Activated T-cell treated with anti-CD3 and anti-CD28 coated beads, Interleukin-2, amount 50 U/mL, for 24 hours (primary cell): ENCODE measurements at regions not wholly inside any gene's neighbourhood (a gene's known extent, or its start where the extent isn't known, plus 50 kb on each side); places are given as distances from the start of the nearest gene placed in this dataset.

ENCODE experiments used
- DNase-seq: peaks from one replicate; pipeline ENCODE4 v3.0.0-alpha.2; 2020
- H3K27ac Mint-ChIP-seq: 2 replicates; pipeline ENCODE4 v1.8.0; 2020; ENCODE audit warnings: mild to moderate bottlenecking, mixed read lengths
- H3K27me3 Mint-ChIP-seq: 2 replicates; pipeline ENCODE4 v1.8.0; 2020; ENCODE audit warnings: mixed read lengths
- H3K36me3 Mint-ChIP-seq: 2 replicates; pipeline ENCODE4 v1.8.0; 2020; ENCODE audit warnings: low read depth, mixed read lengths
- H3K4me1 Mint-ChIP-seq: 2 replicates; pipeline ENCODE4 v1.8.0; 2020; ENCODE audit warnings: low read depth, mixed read lengths
- H3K4me3 Mint-ChIP-seq: 2 replicates; pipeline ENCODE4 v1.8.0; 2020; ENCODE audit warnings: mild to moderate bottlenecking, moderate library complexity, mixed read lengths
- H3K9me3 Mint-ChIP-seq: 2 replicates; pipeline ENCODE4 v1.8.0; 2020; ENCODE audit warnings: mixed read lengths

DNA sequence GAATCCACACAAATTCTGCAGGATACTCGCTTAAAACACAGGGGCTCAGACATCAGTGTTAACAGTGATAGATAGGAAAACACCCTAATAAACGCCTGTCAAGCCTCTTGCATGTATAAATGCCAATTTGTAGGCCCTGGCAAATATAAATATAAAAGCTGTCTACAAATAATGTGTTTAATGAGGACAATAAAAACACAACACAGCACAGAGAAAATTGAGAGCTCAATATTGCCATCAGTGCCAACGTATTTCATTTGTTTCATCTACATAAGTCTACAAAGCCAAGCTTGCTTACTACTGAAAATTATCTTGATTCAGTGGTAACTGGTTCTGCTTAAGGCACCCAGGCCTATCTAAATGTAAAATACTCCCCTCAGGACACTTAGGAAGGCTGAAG, 1387.0 kb upstream of the TENM4 start:
- H3K4me3 Mint-ChIP-seq = no peak overlapping the region
- H3K4me1 Mint-ChIP-seq = no peaks in the 10 kb centered on the region
- no peaks in the 10 kb centered on the region for H3K36me3 Mint-ChIP-seq
- no peak for DNase-seq
- peaks cover 17% of the 10 kb centered on the region for H3K9me3 Mint-ChIP-seq
- H3K27ac Mint-ChIP-seq = no peak overlapping the region
- no peaks in the 10 kb centered on the region for H3K27me3 Mint-ChIP-seq

DNA sequence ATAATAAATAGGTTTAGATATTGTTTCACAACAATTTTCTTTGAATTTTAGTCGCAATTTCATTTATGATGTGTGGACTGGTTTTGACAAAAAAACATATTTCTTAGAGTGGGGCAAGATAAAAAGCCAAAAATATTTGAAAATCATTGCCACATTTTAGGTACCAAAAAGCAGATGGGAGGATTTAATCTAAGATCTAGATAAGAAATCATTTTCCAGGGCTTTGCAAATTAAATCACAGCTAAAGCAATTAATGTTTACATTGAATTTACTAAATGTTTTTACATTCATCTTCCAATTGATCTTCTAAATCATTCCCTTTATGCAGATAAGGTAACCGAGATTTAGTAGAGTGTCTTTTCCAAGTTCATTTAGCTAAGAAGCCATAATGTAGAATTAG, 1386.0 kb upstream of the TENM4 start:
- Mint-ChIP-seq H3K36me3 (no peaks in the 10 kb centered on the region), H3K4me3 (no peak overlapping the region), H3K27ac (no peak overlapping the region), H3K27me3 (no peaks in the 10 kb centered on the region), H3K9me3 (peaks cover 14% of the 10 kb centered on the region), H3K4me1 (no peaks in the 10 kb centered on the region)
- DNase-seq = no peak

DNA sequence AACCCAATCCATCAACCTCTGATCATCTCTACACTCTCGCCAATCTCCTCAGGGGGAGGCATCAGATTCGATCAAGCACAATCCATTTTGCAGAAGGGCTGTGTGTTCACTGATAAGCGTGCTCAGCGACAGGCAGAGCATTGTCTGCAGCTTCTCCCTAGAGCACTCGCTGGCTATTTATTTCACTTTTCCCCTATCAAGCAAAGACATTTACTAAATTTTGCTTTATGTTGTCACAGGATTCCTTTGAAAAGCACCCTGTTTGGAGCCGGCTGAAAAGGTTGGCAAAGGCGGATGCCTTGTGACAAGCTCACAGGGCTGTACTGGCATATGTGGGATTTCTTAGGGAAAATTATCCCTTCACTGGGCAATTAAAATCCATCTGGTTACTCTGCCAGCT, 1381.5 kb upstream of the TENM4 start:
- H3K27ac Mint-ChIP-seq = no peak overlapping the region
- no peaks in the 10 kb centered on the region for H3K27me3 Mint-ChIP-seq
- no peak for DNase-seq
- no peaks in the 10 kb centered on the region for H3K4me1 Mint-ChIP-seq
- no peaks in the 10 kb centered on the region for H3K36me3 Mint-ChIP-seq
- no peak overlapping the region for H3K4me3 Mint-ChIP-seq
- no peaks in the 10 kb centered on the region for H3K9me3 Mint-ChIP-seq

DNA sequence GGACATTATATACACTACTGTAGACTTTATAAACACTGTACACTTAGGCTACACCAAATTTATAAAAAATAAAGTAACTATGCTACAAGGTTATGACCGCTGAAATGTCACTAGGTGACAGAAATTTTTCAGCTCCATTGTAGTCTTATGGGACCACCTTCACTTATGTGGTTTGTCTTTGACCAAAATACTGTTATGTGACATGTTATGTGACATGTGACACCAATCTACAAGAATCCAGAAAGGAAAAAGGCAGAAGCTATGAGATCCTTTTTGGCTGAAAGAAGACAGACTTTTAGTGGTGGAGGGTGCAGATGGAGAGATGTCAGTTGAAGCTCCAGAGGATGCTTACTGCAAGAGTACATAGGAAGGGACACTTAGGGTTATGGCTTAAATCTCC, 1378.4 kb upstream of the TENM4 start:
- Mint-ChIP-seq H3K36me3 (no peaks in the 10 kb centered on the region), H3K4me1 (no peaks in the 10 kb centered on the region), H3K27ac (no peak overlapping the region), H3K4me3 (no peak overlapping the region), H3K9me3 (peaks cover 6% of the 10 kb centered on the region), H3K27me3 (no peaks in the 10 kb centered on the region)
- DNase-seq = no peak

DNA sequence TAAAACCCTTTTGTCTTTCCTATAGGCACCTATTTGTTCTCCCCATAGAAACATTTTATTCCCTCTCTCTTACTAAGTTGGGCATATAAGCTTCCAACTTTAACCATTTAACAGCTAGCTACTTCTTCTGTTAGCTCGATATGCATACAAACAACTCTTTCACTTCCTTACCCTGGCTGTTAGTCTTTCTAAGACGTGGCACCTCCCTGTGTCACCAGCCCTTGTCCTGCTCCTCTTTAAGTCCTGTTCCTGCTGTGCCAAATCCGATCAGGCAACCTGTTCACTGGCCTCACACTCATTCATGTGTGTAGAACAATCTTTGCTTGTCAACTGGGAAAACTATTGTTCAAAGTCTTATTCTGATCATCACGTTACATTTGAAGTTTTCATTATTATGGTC, 1376.1 kb upstream of the TENM4 start:
- no peaks in the 10 kb centered on the region for H3K4me1 Mint-ChIP-seq

DNA sequence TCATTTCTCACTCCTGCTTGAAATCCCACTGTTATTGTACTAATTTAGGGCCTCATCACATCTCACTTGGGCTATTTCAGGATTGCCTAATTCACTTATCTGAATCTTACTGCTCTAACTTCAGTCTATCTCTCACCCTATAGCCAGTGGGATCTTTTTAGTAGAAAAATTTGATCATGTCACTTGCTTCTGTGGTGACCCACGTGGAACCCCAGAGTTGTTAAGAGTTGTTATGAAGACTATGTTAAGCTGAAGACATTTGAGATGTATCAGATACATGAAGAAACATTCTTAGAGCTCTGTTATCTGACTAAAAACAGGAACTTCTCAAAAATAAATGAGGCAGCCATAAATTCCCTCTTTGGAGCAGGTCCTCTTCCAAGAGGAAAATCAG, 1375.6 kb upstream of the TENM4 start:
- Mint-ChIP-seq H3K4me3 (no peak overlapping the region), H3K27ac (no peak overlapping the region)

More for the DNA sequence above, 1376.1 kb upstream of the TENM4 start:
- Mint-ChIP-seq H3K9me3 (peaks cover 6% of the 10 kb centered on the region), H3K27me3 (no peaks in the 10 kb centered on the region), H3K4me3 (no peak overlapping the region), H3K27ac (no peak overlapping the region), H3K36me3 (no peaks in the 10 kb centered on the region)
- no peak for DNase-seq

DNA sequence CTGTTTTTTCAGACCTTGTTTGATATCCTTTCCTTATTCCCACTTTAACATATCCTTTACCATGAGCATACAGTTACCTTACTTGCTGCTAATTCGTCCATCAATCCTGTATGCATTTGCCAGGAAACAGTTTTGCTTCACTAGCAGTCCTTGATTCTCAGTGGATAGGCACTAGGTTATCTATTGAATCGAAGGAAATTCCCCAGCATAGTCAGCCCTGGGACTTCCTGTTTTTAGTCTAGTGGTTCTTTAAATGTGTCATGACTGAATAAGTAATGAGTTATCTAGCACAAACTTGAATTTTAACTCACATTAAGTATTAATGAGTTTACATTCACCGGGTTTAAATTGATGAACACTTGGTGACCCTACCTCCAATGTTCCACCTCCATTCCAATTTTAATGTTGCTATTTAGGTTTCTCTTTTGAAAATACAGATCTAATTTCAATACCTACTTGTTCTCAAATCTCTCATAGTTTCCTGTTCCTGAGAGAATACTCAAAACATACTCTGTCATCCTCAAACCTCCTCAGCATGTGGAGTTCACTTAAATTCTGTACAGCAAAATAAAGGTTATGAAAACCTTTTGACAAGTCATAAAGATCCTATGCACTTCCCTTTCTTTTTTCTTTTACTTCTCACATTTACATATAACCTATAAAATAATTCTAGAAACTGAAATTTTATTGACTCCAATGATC, 1375.1 kb upstream of the TENM4 start:
- Mint-ChIP-seq H3K4me1 (no peaks in the 10 kb centered on the region), H3K27me3 (no peaks in the 10 kb centered on the region), H3K27ac (no peak overlapping the region), H3K9me3 (peaks cover 6% of the 10 kb centered on the region), H3K4me3 (no peak overlapping the region), H3K36me3 (no peaks in the 10 kb centered on the region)
- no peak for DNase-seq

More for the DNA sequence above, 1375.6 kb upstream of the TENM4 start:
- Mint-ChIP-seq H3K27me3 (no peaks in the 10 kb centered on the region), H3K9me3 (peaks cover 6% of the 10 kb centered on the region), H3K4me1 (no peaks in the 10 kb centered on the region), H3K36me3 (no peaks in the 10 kb centered on the region)
- no peak for DNase-seq

DNA sequence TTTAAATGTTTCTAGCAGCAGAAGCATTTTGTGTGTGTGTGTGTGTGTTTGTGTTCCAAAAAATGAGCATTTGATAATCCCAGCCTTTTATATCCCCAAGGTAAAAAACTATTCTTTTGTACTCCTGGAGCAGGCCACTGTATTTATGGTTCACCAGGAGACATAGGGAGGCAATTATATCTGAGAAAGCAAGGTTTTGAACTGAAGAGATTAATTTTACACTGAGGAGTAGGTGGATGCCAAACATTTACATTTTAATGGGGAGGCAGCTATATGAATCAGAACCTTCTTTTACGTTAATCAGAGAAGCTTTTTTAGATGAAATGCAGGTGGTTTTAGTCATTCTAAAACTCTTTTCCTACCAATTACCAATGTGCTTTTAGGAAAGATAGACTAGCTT, 1374.0 kb upstream of the TENM4 start:
- no peak overlapping the region for H3K27ac Mint-ChIP-seq
- no peaks in the 10 kb centered on the region for H3K27me3 Mint-ChIP-seq
- no peak for DNase-seq
- no peaks in the 10 kb centered on the region for H3K36me3 Mint-ChIP-seq
- H3K4me3 Mint-ChIP-seq = no peak overlapping the region
- H3K9me3 Mint-ChIP-seq = peaks cover 9% of the 10 kb centered on the region
- H3K4me1 Mint-ChIP-seq = no peaks in the 10 kb centered on the region

DNA sequence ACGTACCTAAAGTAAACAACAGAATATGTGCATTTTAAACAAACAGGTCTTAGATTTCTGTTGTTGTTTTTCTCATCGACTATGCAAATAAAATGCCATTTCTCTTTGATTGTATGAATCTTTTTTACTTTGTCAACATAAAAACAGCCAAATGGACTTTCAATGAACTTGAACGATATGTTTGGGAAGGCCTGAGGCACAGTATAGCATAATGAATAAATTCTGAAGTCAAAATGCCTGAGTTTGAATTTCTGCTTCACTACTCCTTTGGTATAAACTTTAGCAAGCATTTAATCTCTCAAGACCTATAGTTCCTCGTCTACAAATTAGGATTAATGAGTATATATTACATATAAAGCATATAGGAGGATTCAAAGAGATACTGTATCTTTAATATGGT, 1369.9 kb upstream of the TENM4 start:
- Mint-ChIP-seq H3K27me3 (no peaks in the 10 kb centered on the region), H3K27ac (no peak overlapping the region), H3K4me1 (no peaks in the 10 kb centered on the region), H3K9me3 (peaks cover 6% of the 10 kb centered on the region), H3K4me3 (no peak overlapping the region), H3K36me3 (no peaks in the 10 kb centered on the region)
- no peak for DNase-seq

DNA sequence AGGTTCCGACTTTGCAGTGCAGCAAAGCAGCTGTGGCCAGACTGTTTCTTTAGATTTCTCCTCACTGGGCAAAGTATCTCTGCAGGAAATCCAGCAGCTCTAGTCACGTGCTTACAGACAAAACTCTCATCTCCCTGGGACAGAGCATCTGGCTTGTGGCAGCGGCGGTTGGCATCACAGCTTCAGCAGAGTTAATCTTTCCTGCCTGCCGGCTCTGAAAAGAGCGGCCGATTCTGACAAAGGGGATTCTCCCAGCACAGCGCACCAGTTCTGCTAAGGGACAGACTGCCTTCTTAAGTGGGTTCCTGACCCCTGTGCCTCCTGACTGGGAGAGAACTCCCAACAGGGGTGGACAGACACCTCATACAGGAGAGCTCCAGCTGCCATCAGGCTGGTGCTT, 1357.3 kb upstream of the TENM4 start:
- DNase-seq = no peak
- no peaks in the 10 kb centered on the region for H3K4me1 Mint-ChIP-seq
- no peak overlapping the region for H3K4me3 Mint-ChIP-seq
- no peaks in the 10 kb centered on the region for H3K36me3 Mint-ChIP-seq
- no peak overlapping the region for H3K27ac Mint-ChIP-seq
- peaks cover 35% of the 10 kb centered on the region for H3K9me3 Mint-ChIP-seq
- no peaks in the 10 kb centered on the region for H3K27me3 Mint-ChIP-seq

DNA sequence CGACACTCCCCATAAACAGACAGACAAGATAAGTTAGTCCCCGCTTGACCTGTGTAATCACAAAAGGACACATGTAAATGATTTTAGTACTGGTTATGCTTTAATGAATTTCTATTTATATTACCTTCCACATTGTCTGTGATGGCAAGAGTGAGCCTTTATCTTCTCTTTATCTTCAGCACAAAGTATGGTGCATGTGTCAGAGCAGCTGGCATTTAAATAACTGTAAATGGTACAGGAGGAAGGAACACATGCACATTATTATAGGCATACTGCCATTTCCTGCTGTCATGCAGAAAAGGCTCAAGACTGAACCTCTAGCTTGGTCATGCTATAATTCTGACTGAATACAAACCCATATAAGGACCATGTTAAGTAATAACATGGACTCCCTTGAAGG, 1342.7 kb upstream of the TENM4 start:
- Mint-ChIP-seq H3K27ac (no peak overlapping the region), H3K4me3 (no peak overlapping the region), H3K36me3 (no peaks in the 10 kb centered on the region), H3K4me1 (no peaks in the 10 kb centered on the region), H3K9me3 (peaks cover 13% of the 10 kb centered on the region), H3K27me3 (no peaks in the 10 kb centered on the region)
- no peak for DNase-seq

DNA sequence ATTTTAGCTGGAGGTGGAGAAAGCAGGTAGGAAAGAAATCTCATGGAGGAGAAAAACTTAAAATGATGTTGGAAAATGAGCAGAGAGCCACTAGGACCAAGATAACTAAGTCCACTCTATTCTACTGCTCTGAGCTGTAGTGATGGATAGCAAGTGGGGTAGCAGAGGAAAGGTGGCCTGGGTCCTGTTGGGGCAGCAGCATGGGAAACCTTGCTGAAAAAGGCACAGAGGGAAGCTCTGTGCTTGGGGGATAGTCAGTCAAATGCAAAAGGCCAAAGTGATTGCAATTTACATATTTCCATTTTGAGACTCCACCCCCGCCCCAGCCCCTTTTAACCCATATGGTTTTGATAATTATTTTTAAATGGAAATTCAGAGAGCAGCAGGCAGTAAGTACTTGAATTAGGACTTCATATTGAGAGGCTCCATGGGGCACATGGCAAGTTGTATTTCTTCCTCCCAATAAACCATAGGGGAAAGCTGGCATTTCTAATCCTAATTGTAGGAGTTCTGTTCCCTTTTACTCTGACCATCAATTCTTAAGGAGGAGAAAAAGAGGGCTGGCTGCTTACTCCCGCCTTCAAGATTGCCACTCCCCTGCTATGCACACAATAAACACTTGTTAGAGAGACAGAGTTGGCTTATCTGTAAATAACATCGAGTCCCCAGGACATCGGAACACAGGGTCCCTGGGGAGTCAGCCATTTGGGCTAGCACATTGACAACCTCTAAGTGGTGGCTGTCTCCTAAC, 1341.5 kb upstream of the TENM4 start:
- no peak for DNase-seq
- H3K4me1 Mint-ChIP-seq = no peaks in the 10 kb centered on the region
- no peak overlapping the region for H3K27ac Mint-ChIP-seq

DNA sequence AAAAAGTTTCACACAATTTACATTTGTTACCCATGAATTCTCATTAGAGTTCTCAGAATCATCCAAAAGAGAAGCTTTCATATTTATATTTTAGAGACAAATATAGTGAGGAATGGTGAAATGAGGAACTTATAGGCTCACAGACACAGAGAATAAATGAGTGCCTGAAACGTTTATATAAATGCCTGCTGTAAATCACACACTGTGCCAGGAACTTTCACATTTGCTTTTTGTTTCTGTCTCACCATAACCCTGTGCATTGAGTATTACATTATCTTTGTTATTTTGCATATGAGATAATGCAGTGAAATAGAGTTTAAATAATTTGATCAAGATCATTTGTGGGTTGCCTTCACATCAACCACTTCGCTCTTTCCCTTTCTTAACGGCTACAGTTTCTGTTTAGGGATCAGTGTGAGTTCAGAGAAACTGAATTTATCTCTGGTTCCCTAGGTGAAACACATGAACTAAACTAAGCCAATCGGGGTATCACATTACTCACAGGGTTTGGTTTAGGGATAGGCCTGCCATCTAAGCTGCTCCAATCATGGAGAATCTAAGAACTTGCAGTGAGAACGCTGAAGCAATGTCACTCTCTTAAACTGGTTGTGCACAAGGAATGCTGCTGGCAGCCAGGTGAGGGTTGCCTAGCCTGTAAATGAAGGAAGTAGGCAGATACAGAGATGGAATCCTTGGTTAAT, 1339.2 kb upstream of the TENM4 start:
- no peaks in the 10 kb centered on the region for H3K36me3 Mint-ChIP-seq
- H3K4me1 Mint-ChIP-seq = no peaks in the 10 kb centered on the region
- no peaks in the 10 kb centered on the region for H3K27me3 Mint-ChIP-seq
- H3K4me3 Mint-ChIP-seq = no peak overlapping the region
- DNase-seq = no peak
- H3K27ac Mint-ChIP-seq = no peak overlapping the region
- peaks cover 8% of the 10 kb centered on the region for H3K9me3 Mint-ChIP-seq

More for the DNA sequence above, 1341.5 kb upstream of the TENM4 start:
- Mint-ChIP-seq H3K4me3 (no peak overlapping the region), H3K9me3 (peaks cover 11% of the 10 kb centered on the region), H3K27me3 (no peaks in the 10 kb centered on the region), H3K36me3 (no peaks in the 10 kb centered on the region)

DNA sequence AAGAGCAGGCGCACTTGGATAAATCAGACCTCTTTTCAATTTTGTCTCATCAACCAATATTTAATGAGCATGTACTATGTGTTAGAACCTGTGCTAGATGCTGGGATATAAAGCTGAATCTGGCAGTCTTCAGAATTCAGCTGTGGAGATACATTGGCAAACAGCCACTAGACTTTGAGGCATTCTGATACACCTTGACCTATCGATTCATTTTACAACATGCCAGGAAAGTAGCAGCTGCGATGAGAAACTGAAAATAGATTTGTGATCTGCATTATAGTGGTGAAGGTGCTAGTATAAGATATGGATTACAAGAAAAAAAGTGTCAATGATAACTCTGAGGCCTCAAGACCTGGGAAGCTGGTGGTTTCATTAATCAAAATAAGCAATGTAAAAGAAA, 1338.1 kb upstream of the TENM4 start:
- H3K27ac Mint-ChIP-seq = no peak overlapping the region
- H3K4me3 Mint-ChIP-seq = no peak overlapping the region
- H3K27me3 Mint-ChIP-seq = no peaks in the 10 kb centered on the region
- H3K36me3 Mint-ChIP-seq = no peaks in the 10 kb centered on the region
- peaks cover 8% of the 10 kb centered on the region for H3K9me3 Mint-ChIP-seq
- no peaks in the 10 kb centered on the region for H3K4me1 Mint-ChIP-seq
- DNase-seq = no peak

DNA sequence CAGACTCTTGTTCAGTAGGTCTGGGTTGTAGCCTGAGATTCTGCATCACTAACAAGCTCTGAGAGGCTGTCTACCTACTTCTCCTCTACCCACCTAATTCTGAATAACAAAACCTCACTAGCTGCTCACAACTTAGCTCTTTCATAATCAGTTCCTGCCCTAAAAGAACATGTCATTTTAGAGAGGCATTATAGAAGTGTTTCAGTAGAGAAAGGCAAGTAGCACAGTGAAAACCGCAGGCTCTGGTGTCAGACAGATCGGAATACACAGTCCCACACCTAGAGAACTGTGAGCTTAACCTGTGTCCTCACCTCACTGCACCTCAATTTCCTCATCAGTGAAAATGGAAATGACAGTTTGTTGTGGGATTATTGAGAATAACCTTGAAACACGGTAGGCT, 1337.6 kb upstream of the TENM4 start:
- H3K36me3 Mint-ChIP-seq = no peaks in the 10 kb centered on the region
- H3K27ac Mint-ChIP-seq = no peak overlapping the region

More for the DNA sequence above, 1337.6 kb upstream of the TENM4 start:
- DNase-seq = no peak
- peaks cover 8% of the 10 kb centered on the region for H3K9me3 Mint-ChIP-seq
- no peaks in the 10 kb centered on the region for H3K27me3 Mint-ChIP-seq
- H3K4me1 Mint-ChIP-seq = no peaks in the 10 kb centered on the region
- H3K4me3 Mint-ChIP-seq = no peak overlapping the region
